DND-41 (cell line): ENCODE measurements at regions not wholly inside any gene's neighbourhood (a gene's known extent, or its start where the extent isn't known, plus 50 kb on each side); places are given as distances from the start of the nearest gene placed in this dataset.

Source experiments
- ATAC-seq: fragments of 200-7000 bp; cut with Tn5 transposase; 3 replicates; pipeline ENCODE4 v1.9.1; 2021; ENCODE audit warnings: low read depth; ENCODE audit not compliant: insufficient read depth
- DNase-seq: peaks from one replicate; pipeline ENCODE4 v3.0.0-alpha.2; 2020
- H2AFZ ChIP-seq: 2 replicates; pipeline ENCODE4 v1.6.0; 2012; ENCODE audit warnings: low read depth, low read length
- H3K27ac ChIP-seq: 2 replicates; pipeline ENCODE4 v1.5.1; 2012; ENCODE audit warnings: low read length, inconsistent platforms
- H3K27me3 ChIP-seq: fragments of 200-600 bp; sonication (generic); 2 replicates; pipeline ENCODE4 v1.6.0; 2012; ENCODE audit warnings: low read length, mild to moderate bottlenecking, inconsistent platforms; ENCODE audit not compliant: insufficient read depth, poor library complexity
- H3K36me3 ChIP-seq: 2 replicates; pipeline ENCODE4 v1.5.1; 2012; ENCODE audit warnings: low read length, inconsistent platforms; ENCODE audit not compliant: insufficient read depth
- H3K4me1 ChIP-seq: 2 replicates; pipeline ENCODE4 v1.5.1; 2012; ENCODE audit warnings: mild to moderate bottlenecking, low read length; ENCODE audit not compliant: insufficient read depth
- H3K4me2 ChIP-seq: 2 replicates; pipeline ENCODE4 v1.6.0; 2012; ENCODE audit warnings: mild to moderate bottlenecking, moderate library complexity, low read length, inconsistent platforms; ENCODE audit not compliant: insufficient read depth
- H3K4me3 ChIP-seq, 2 experiments: fragments of 200-600 bp in 1 of 2; shearing (Covaris generic) in 1 of 2; 2 replicates each; pipeline ENCODE4 v1.5.1; 2012 to 2016; ENCODE audit warnings: inconsistent platforms in 2 of 2, low read length in 2 of 2, mild to moderate bottlenecking in 2 of 2, low read depth in 1 of 2, moderate library complexity in 1 of 2
- H3K79me2 ChIP-seq: 2 replicates; pipeline ENCODE4 v1.6.0; 2012; ENCODE audit warnings: low read length, inconsistent platforms; ENCODE audit not compliant: insufficient read depth
- H3K9ac ChIP-seq: 2 replicates; pipeline ENCODE4 v1.6.0; 2012; ENCODE audit warnings: low read depth, mild to moderate bottlenecking, inconsistent platforms, low read length, moderate library complexity
- H3K9me3 ChIP-seq: 2 replicates; pipeline ENCODE4 v1.5.1; 2012; ENCODE audit warnings: low read length, moderate library complexity, mild to moderate bottlenecking, inconsistent platforms; ENCODE audit not compliant: insufficient read depth, severe bottlenecking
- H4K20me1 ChIP-seq: 2 replicates; pipeline ENCODE4 v1.6.0; 2012; ENCODE audit warnings: low read length; ENCODE audit not compliant: insufficient read depth
- EZH2 ChIP-seq: IDR thresholded peaks from 3 replicates; pipeline ENCODE4 v1.6.1; 2012; ENCODE audit warnings: borderline replicate concordance, low read depth, mild to moderate bottlenecking, moderate library complexity, low read length, inconsistent platforms; ENCODE audit not compliant: severe bottlenecking
- TF ChIP-seq, protein P1 (sequence below): IDR thresholded peaks from 2 replicates; pipeline ENCODE4 v1.5.1; 2012; ENCODE audit warnings: borderline replicate concordance, low read length, moderate library complexity, mild to moderate bottlenecking; ENCODE audit not compliant: poor library complexity, severe bottlenecking; ENCODE audit errors: extremely low read depth

DNA sequence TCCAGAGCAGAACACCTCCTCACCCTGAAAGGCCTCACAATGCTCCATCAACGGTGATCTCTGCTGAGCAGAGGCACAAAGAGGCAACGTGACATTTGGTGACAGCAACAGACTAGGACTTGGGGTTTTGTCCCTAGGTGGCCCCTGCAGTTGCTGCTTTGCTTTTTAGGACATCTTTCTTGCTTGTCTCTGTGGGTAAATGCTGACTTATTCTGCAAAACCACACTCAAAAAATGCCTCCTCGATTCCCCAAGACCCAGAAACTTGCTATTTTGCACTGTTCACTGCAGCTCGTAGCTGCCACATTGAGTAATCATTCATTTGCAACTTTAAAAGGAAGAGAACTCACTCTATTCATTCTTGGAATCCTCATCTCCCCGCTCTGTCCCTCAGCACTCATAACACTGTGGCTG, 209.9 kb downstream of the LY86 start:
- Histone ChIP-seq H3K27me3 (no peaks in the 10 kb centered on the region), H2AFZ (no peak overlapping the region), H3K79me2 (no peaks in the 10 kb centered on the region), H3K27ac (no peak overlapping the region), H4K20me1 (no peaks in the 10 kb centered on the region), H3K36me3 (no peaks in the 10 kb centered on the region), H3K4me3 (no peak overlapping the region), H3K4me2 (no peak overlapping the region), H3K9ac (no peak overlapping the region), H3K4me1 (peaks cover 11% of the 10 kb centered on the region), H3K9me3 (no peaks in the 10 kb centered on the region)
- DNase-seq, result no peak
- no peak for ATAC-seq
- no peak for TF ChIP-seq EZH2
- TF ChIP-seq, protein P1, sequence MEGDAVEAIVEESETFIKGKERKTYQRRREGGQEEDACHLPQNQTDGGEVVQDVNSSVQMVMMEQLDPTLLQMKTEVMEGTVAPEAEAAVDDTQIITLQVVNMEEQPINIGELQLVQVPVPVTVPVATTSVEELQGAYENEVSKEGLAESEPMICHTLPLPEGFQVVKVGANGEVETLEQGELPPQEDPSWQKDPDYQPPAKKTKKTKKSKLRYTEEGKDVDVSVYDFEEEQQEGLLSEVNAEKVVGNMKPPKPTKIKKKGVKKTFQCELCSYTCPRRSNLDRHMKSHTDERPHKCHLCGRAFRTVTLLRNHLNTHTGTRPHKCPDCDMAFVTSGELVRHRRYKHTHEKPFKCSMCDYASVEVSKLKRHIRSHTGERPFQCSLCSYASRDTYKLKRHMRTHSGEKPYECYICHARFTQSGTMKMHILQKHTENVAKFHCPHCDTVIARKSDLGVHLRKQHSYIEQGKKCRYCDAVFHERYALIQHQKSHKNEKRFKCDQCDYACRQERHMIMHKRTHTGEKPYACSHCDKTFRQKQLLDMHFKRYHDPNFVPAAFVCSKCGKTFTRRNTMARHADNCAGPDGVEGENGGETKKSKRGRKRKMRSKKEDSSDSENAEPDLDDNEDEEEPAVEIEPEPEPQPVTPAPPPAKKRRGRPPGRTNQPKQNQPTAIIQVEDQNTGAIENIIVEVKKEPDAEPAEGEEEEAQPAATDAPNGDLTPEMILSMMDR, result no peak

DNA sequence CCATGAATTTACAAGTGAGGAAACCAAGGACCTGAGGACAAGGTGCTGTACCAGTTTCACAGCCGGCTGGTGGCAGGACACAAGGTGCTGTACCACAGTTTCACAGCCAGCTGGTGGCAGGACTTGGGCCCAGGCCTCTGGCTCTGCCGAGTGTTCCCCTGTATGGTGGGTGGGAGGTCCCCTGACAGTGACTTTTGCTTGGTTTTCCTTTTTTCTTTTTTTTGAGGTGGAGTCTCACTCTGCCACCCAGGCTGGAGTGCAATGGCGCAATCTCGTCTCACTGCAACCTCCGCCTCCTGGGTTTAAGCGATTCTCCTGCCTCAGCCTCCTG, 212.4 kb downstream of the LY86 start:
- Histone ChIP-seq H3K27ac (no peak overlapping the region), H3K4me2 (no peak overlapping the region), H3K36me3 (no peaks in the 10 kb centered on the region), H3K4me1 (peaks cover 11% of the 10 kb centered on the region), H3K4me3 (no peak overlapping the region), H2AFZ (no peak overlapping the region), H3K27me3 (no peaks in the 10 kb centered on the region), H3K79me2 (no peaks in the 10 kb centered on the region), H3K9me3 (no peaks in the 10 kb centered on the region), H3K9ac (no peak overlapping the region), H4K20me1 (no peaks in the 10 kb centered on the region)
- ATAC-seq (no peak), DNase-seq (no peak)
- TF ChIP-seq, protein P1, result no peak
- no peak for TF ChIP-seq EZH2

DNA sequence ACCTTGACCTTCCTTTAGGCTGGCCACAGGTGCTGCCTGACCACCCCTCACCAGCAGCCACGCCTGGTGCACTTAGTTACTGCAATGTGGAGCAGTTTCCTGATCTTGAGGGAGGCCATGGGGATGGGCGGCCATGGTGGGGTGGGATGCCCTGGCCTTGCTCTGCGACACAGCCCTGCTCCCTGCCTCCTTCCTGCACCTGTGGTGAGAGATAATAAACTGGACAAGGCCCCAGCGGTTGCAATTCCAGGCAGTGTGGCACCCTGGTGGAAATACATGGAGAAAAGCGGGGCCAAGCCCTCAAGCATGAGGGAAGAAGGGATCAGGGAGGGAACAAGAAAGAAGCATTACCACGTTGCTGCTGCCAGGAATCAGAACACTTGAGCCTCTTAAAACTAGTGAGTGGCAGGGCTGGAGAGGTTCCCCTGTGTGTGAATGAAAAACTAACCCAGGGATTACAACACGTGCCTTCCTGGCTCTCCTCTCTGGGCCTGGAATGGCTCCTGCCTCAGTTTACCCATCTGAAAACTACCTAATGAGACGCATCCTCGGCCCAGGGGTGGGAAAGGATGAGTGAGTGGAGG, 213.2 kb downstream of the LY86 start:
- Histone ChIP-seq H3K4me1 (peaks cover 11% of the 10 kb centered on the region), H3K9me3 (no peaks in the 10 kb centered on the region), H3K79me2 (no peaks in the 10 kb centered on the region), H3K4me3 (no peak overlapping the region), H3K9ac (no peak overlapping the region), H4K20me1 (no peaks in the 10 kb centered on the region), H3K27me3 (no peaks in the 10 kb centered on the region), H3K27ac (no peak overlapping the region), H3K36me3 (no peaks in the 10 kb centered on the region), H2AFZ (no peak overlapping the region), H3K4me2 (no peak overlapping the region)
- DNase-seq (no peak), ATAC-seq (no peak)
- TF ChIP-seq EZH2, result no peak
- TF ChIP-seq, protein P1, result no peak
